ENCODE measurements at regions not wholly inside any gene's neighbourhood (a gene's known extent, or its start where the extent isn't known, plus 50 kb on each side); places are given as distances from the start of the nearest gene placed in this dataset.
A peak's percentile ranks its signal among the peaks of the same experiment; 100 is the strongest.

- no peak for TF ChIP-seq CTCF (conservative IDR thresholded peaks at IDR 0.05; ENCODE audit: control insufficient read depth, insufficient read depth, low read depth, low read length)
- DNase-seq (ENCODE audit: low read depth): no peak
- no peak overlapping the region for H3K4me3 ChIP-seq (ENCODE audit: control insufficient read depth, low read depth, low read length)
Measured at GRCh38 chr6:14796974-14797762, 448.7 kb upstream of the JARID2 start.

DNA sequence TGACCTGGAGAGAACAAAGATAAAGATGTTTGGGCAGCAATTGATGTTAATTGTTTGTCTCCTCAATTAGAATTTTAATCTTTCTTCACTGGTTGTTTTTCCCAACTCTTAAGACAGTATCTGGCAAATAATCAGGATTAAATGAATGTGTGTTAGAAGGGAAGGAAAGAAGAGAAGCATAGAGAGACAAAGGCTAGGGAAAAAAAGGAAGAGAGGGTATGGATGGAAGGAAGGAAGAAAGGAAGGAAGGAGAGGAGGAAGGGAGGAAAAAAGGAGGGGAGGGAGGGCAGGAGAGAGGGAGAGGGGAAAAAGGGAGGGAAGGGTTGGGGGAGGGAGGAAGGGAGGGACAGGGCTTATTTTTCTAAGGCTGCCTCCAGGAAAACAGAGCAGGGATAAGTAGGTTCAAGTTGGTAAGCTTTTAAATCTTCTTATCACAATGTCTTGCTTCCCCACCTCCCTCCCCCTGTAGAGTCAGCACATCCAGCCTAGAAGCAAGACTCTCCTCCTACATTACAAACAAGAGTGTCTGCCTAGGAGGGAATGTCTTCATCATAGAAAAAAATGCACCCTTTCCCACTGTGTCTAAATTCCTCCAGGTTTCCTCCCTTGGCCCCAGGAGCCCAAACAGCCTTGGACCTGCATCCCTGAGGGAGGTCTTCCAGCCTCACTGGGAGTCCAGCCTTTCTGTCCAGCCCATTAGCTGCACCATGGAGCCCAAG lies 447.8 kb upstream of the JARID2 start:
- no peak overlapping the region for H3K4me3 ChIP-seq (ENCODE audit: control insufficient read depth, low read depth, low read length)
- no peak for TF ChIP-seq CTCF (conservative IDR thresholded peaks at IDR 0.05; ENCODE audit: control insufficient read depth, insufficient read depth, low read depth, low read length)
- no peak for DNase-seq (ENCODE audit: low read depth)

- no peak for TF ChIP-seq CTCF (conservative IDR thresholded peaks at IDR 0.05; ENCODE audit: control insufficient read depth, insufficient read depth, low read depth, low read length)
- H3K4me3 ChIP-seq (ENCODE audit: control insufficient read depth, low read depth, low read length): no peak overlapping the region
- no peak for DNase-seq (ENCODE audit: low read depth)
Measured at GRCh38 chr6:14798594-14798982, 447.3 kb upstream of the JARID2 start.

- TF ChIP-seq CTCF (conservative IDR thresholded peaks at IDR 0.05; ENCODE audit: control insufficient read depth, insufficient read depth, low read depth, low read length): no peak
- no peak for DNase-seq (ENCODE audit: low read depth)
- no peak overlapping the region for H3K4me3 ChIP-seq (ENCODE audit: control insufficient read depth, low read depth, low read length)
Measured at GRCh38 chr6:14798996-14799588, 446.8 kb upstream of the JARID2 start.

GRCh38 chr6:14799928-14800327 lies 445.9 kb upstream of the JARID2 start:
- no peak for TF ChIP-seq CTCF (conservative IDR thresholded peaks at IDR 0.05; ENCODE audit: control insufficient read depth, insufficient read depth, low read depth, low read length)
- peak; percentile 88 for DNase-seq (ENCODE audit: low read depth)
- no peak overlapping the region for H3K4me3 ChIP-seq (ENCODE audit: control insufficient read depth, low read depth, low read length)

DNA sequence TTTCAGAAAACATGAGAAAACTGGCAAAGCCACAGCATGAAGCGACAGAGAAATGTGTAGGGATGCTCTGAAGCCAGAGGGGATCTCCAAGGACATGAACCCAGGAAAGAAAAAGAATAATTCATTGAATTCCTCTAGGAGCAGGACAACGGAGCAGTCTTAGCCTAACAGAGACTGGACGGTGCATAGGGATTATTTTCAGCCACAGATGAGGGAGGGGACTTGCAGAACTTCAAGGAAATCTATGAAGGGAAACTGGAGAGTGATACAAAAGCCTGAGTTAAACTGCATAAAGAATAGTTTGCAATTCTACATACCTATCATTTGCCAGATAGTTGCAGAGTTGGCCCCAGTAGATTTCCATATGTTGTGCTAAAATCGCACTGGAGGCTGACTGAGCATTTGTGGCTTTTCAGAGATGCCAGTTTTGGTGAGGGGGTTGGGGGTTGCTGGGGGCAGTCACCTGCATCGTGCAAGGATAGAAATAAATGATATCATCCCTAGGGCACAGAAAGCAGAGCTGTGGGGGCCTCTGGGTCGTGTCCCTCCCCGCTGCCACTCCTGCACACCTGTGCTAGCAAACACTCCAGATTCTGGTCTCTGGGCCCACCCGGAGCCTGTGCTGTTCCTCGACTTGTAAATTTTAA lies 443.2 kb upstream of the JARID2 start:
- no peak for DNase-seq (ENCODE audit: low read depth)
- H3K4me3 ChIP-seq (ENCODE audit: control insufficient read depth, low read depth, low read length): no peak overlapping the region
- no peak for TF ChIP-seq CTCF (conservative IDR thresholded peaks at IDR 0.05; ENCODE audit: control insufficient read depth, insufficient read depth, low read depth, low read length)

Data from fibroblast of mammary gland (primary cell).